Activated CD4-positive, CD25-positive, alpha-beta regulatory T cell treated with anti-CD3 and anti-CD28 coated beads, Interleukin-2, amount 50 U/mL, for 24 hours (primary cell): ENCODE measurements at regions not wholly inside any gene's neighbourhood (a gene's known extent, or its start where the extent isn't known, plus 50 kb on each side); places are given as distances from the start of the nearest gene placed in this dataset.

ENCODE experiments used
- ATAC-seq, 2 donors: fragments of 150-1000 bp; cut with Tn5 transposase; one replicate each; pipeline ENCODE4 v1.10.0; 2021; ENCODE audit warnings: mild to moderate bottlenecking in 1 of 2, moderate library complexity in 1 of 2

DNA sequence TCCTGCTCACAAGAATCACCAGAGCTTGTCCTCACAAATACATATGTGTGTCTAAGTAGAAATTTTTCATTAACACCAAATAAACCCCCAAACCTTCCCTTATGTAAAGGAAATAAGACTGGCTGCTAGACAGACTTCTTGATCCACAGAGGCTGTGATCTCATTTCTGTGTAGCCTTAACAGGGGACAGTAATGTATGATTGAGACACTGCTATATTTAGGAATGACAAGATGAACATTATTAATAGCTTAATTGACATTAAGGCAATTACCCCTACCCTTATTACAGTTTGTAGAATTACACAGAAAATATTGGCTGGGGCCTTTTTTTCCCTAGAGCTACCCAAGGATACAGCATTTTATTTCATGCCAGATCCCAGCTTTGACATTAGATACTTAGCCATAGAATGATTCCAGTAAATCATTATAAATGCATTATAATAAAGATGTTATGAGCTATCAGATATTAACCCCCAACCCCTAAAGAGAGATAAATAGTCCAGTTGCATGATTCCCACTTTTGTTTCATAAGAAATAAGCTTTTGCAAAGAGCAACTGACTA lies 392.1 kb upstream of the HNRNPA3 start:
- no peak for ATAC-seq

DNA sequence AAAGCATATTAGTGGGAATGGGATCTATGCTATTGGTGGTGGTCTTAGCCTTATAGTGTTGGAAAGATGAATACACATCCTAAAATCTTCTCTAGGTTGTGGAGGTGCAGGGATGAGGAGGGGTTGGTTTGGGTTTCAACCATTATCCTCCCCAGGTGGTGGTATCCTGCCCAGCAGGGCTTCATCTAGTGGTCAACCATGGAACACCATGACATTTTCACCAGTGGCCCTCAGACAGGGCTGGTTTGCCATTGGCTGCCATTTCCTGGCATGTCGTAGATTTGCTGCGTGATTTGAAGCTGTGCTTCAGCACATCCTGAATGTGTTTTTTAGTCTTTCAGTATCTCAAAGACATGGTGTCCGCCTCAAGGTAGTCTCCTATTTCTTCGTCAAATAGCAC lies 391.2 kb upstream of the HNRNPA3 start:
- no peak for ATAC-seq

DNA sequence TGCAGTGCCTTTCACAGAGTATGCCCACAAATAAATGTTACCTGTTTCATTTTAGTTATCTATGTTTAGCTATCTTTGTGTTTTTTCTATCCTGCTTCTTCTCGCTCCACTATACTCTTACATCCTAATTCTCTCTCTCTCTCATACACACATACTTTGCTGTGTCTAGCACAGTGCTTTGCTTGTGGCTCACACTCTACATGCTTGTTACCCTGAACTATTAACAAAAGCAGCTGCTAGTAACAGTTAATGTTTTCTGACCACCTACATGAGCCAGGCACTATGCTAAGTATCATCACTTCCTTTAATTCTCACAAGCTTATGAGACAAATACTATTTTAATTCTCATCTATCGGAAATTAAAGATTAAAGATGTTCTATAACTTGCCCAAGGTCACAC lies 390.5 kb upstream of the HNRNPA3 start:
- no peak for ATAC-seq

DNA sequence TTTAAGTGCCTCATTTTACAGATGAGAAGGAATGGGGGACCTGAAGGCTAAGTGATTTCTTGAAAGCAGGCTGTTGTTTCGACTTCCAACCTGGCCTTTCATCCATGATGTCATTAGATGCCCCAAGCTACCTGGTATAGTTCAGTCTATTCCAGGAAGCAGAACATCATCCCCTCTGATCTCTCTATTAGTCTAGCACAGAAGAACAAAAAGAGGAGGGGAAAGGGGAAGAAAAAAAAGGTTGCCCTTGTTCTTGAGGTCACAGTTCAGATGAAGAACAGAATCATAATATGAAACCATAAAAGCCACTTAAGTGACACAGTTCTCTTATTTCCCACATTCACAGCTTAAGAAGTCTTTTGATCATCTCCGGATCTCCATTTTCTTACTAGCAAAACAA lies 386.2 kb upstream of the HNRNPA3 start:
- ATAC-seq: peak; percentile 75 to 83

DNA sequence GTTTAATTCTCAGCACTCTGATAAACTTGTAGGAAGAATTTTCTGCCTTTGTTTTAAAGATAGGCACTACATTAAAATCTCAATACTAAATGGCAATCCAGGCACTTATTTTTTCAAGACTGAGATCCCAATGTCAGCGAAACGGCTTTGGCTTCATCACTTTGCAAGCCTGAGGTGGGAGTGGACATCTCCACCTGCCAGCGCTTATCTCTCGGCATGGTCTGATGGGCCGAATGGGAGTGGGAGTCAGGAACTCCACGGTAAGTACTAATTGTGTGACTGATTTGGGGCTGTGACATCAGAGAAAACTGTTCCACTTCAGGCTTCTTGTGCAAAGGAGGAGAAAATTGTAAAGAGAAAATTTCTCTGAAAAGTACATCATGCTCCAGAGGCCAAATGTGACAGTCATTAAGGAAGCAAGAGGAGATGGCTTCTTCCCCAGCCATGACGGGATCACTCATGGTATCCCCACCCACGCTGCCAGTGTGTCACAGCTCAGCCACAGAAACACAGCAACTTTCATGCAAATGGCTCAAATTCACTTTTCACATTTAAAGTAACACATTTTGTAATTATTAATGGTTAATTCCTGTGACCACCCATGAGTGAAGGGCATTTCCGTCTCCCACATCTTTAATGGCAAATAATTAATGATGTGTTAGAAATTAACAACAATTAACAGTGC lies 385.5 kb upstream of the HNRNPA3 start:
- no peak for ATAC-seq

DNA sequence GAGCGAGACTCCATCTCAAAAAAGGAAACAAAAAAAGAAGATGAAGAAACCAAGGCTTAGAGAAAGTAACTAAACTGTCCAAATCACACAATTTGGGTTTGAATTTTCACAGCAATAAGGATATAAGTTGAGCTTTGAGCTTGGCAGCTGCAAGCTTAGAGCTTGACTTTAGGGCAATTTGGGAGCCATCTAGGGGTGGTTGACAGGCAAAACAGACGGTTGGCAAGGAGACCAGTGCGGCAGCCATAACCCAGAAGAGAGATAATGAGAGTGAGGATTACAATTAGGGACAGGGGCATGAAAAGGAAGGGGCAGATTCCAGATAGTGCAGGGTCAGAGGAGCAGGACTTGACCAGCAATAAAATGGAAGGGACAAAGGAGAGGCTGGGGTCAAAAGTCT lies 382.2 kb upstream of the HNRNPA3 start:
- ATAC-seq: no peak

DNA sequence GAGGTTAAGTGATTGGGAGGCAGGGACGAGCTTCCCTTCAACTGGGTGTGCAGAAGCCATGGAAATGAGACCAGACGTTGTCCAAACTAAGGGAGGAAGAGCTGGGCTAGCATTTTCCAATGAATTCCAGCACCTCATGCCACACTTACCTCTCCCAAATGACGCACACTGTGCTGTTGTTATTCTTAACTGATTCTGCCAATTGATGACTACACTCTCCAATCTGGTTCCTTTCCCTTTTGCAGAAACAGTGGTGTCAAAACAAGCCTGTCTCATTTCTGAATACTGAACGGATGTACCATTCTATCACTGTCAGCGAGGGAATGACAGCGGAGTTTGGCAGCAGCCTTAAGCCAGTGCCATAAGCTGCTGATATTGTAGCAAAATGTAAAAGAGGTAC lies 380.5 kb upstream of the HNRNPA3 start:
- no peak for ATAC-seq

DNA sequence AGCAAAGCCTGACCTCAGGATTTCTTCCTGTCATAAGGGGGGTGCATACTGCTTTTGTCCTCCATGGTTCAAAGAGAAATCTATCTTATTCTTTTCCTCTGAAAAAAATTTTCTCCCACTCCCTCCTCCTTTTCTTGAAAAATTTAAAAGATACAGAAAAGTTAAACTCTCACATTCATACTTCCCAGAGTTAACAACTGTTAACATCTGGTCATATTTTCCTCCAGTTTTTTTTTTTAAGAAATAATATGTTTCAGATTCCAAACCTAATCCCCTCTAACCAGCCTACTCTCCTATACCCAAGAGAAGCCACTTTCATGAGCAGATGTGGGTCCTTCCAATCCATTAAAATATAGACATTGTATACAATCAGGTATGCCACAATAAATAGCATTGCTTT lies 378.9 kb upstream of the HNRNPA3 start:
- no peak for ATAC-seq

DNA sequence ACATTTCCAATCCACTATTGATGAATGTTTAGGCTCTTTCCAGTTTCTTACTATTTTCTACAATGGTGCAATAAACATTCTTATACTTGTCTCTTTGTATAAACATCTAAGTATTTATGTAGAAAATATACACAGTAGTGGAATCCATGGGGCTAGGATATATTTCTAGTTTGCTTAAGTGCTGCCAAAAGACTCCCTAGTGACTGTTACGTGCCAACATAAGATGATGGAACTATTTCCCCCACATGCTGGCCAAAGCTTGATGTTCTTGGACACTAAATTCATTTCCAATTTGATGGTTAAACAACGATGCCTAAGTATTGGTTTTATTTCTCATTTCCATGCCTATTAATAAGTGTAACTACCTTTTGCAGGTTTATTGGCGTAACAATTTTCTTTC lies 378.4 kb upstream of the HNRNPA3 start:
- ATAC-seq: no peak

DNA sequence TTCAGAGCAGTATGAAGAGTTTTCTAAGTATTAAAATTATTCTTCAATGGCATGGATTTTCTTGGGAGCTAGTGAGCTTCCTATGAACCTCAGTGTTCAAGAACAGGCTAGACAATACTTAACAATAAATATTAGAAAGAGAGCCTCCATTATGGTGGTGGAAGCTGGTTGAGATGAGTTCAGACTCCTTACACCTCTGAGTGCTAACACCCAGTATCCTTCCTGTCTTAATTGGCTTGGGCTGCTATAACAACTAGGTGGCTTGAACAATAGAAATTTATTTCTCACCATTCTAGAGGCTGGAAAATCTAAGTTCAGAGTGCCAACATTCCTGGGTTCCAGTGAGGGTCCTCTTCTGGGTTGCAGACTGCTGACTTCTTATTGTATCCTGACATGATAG lies 369.4 kb upstream of the HNRNPA3 start:
- no peak for ATAC-seq

DNA sequence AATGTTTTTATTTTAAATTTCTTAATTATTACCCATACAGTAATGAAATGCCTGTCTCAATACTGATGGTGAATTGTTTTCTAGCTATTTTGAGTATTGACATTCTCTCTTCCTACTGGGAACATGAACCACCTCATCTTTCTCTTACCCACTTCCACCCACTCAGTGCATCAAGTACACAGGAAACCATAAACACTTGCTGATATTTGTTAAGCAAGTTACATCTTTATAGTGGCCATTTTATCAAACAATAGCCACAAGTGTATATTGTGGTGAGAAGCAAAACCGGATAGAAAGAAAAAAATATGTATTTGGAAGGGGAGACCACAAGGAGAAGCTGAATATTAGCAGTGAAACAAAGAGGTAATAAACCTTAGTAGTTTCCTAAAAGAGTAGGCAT lies 368.1 kb upstream of the HNRNPA3 start:
- no peak for ATAC-seq

DNA sequence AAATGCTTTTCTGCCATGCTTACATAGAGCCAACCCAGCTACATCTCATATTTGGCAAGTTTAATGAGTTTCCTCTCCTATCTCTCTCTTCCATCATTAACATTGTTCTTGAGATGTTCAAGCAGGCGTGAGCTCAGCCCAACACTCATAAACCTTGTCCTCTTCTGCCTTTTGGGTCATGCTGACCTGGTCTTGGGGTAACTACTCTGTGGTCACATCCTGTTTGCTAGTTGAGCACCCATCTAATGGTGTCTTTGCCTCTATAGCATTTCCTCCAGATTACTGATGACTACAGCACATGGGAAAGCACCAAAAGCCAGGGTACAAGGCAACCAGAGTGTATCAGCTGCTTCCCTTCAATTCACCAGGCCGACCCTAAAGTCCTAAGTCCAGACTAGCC lies 366.9 kb upstream of the HNRNPA3 start:
- no peak for ATAC-seq

DNA sequence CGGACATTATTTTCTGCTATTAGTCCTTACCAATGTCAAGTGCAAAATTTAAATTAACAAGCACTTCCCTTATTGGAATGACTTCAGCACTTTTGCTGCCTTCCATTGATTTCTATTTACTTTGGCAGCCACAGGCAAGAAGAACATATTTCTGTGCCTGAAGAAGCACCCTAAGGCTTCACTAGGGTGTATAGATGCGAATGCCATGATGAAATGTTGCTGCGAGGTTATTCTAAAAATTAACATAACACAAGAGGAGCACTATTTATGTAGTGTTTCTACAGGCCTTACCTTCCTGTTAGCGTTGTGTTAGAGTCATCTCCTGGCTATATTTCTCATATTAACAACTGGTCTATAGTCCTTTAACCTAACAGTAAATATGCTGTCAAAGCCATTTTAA lies 365.0 kb upstream of the HNRNPA3 start:
- ATAC-seq: no peak

DNA sequence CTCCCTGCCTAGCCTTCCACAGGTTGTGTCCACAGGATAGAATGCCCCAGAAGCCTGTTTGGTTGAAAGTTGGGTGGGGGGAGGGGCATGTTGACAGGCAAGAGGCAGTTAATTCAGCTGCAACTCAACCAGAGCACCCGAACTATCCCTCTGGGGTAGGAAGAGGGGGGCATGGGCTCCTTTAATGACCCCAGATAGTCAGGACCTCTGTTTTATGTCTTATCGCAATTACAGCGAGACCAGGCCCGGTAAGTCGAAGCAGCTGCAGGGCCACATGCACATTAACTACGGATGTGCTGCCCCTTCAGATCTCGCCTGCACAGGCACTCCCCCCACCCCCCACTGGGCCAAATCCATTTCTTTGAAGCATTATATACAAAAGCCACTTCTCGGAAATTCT lies 363.8 kb upstream of the HNRNPA3 start:
- no peak for ATAC-seq

DNA sequence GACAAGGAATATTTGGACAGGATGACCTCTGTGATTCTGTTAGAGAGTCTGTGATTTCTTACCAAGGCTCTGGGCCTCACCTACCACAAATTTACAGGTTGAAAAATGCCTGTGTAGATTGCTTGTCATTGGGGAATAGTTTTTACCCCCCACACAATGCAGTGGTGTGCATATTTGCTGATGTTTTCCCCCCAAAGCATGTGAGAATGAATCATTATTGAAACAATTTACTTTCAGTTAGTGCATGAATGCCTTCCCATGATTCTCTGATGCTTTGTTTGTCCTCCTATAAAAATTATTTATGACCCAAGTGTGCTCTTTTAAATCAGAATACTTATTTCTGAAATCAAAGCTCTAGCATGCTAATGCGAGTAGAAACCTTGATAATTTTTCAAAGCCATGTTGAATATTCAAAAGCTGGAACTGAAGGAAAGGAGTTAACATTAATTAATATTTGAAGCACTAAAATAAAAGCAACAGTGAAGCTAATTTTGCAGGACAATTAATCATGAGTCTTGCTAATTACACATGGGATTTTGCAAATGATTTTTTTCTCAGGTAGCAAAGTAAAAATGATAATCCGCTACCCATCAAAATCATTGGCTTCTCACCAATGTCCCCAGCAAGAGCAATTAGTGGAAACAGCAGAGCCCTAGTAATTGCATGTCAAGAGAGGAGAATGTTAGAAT lies 361.2 kb upstream of the HNRNPA3 start:
- ATAC-seq: no peak

DNA sequence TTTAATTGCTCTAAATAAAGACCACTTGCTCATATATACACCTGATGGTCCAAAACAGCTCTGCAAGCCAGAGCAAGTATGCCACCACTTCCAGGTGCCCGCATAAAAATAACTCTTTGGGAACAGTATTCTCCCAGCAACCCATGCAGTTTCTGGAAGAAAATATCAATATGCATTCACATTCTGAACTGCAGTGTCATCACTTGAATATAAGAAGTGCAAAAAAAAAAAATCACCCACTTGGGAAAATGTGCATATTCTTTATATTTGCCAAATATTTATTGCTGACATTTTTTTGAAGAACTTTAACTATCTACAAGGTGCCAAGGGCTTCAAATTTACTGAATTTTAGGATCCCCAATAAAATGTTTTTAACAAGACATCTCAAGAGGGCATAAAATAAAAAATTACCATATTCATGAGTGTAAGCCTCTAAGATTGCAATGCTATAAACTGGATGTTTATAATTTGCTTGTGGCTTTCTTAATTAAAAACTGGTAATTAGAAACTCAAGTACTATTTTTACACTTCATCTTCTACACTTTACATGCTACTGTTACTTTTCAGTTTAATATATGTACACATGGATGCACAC lies 360.6 kb upstream of the HNRNPA3 start:
- ATAC-seq: no peak

DNA sequence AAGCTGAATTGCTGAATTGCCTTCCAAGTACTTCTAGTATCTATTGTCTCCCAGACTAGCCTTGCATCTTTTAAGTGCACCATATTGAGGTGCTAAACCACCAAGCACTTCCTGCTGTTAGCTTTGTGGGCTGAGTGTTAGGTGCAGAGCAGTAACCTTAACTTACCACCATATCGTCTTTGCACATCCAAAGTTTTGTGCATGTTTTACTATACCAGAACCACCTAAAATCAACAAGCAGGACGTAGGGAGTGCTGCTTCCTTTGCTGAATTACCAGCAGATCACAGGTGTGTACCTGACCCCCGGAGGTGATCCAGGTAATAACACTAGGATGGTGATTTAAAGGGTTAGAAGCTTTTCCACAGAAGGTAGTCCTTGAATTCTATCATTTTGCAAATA lies 359.9 kb upstream of the HNRNPA3 start:
- ATAC-seq: no peak

DNA sequence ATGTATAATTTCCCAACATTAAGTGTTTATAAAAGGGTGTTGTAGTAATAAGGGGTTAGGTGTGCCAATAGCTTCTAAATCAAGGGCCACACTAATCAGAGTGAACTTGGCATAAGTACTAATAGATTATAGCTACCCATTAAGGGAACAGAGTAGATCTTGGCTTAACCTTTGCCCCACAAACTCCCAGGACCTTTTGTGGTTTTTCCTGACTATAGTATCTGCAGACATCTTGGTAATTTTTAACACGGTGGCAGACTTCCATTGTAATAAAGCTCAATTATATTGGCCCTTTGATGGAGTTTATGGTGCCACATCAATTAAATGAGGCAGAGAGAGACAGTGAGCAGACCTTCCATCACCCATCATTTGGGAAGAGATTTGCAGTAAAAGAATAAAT lies 358.5 kb upstream of the HNRNPA3 start:
- ATAC-seq: no peak

DNA sequence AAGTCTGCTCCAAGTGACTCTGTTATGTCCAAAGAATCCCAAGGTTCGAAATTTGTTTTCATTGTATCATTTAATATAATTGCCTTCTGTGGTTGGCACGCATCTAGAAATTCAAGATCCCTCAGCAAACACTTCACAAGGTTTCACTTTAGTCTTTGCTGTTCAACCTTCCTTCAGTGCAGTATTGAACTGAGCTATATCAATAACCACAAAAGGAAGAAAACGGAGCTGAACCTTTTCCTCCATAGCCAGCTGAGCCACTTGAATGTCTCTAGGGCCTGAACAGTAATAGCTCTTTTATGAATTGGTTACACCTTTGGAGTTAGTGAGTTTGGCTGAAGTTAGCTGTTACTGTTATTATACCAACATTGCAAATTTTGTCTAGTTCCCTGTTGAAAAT lies 357.7 kb upstream of the HNRNPA3 start:
- ATAC-seq: no peak

DNA sequence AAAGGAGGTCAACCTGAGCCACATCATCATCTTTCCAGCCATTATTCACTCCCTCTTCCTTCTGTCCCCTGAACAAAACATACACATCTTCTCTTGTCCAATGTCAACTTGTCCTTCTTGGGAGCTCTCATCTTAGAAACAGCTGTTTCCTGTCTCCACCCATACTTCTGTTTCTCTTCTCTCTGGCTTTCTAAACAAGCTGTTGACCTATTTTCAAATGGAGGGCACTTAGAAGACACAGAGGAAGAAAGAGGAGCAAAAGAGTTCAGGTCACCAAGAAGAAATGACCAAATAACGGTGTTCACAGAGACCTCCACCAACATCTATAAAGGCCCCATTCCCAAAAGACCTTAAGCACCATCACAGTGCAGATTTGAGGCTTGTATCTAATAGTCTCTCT lies 355.9 kb upstream of the HNRNPA3 start:
- no peak for ATAC-seq

DNA sequence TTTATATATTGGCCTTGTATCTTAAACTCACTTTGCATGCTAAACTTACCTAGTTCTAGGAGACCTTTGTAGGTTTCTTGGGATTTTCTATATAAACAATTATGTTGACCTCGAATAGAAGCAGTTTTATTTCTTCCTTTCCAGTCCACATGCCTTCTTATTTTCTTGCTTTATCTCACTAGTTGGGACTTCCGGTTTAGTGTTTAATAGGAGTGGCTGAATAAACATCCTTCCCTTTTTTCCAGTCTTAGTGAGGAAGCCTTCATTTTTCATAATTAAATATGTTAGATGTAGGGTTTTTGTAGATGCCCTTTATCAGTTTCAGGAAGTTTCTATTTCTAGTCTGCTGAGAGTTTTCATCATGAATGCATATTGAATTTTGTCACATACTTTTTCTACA lies 347.3 kb upstream of the HNRNPA3 start:
- no peak for ATAC-seq

DNA sequence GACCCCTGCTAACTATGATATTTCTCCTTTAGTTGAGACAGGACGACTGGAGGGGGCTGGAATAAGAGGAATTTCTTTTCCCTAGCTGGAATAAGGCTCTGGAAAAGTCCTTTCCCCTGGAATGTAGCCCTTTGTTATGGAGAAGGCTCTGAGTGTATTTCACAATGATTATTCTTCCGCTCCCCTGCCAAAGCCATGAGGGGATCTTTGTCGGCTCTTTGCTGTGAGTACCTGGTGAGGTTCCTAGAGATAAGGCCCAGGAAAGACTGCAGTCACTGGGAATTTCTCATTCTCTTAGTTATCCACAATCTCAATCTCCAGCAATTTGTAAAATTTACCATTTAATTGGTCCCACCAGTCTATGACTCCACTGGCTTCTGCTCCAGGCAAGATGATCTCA lies 340.2 kb upstream of the HNRNPA3 start:
- no peak for ATAC-seq

DNA sequence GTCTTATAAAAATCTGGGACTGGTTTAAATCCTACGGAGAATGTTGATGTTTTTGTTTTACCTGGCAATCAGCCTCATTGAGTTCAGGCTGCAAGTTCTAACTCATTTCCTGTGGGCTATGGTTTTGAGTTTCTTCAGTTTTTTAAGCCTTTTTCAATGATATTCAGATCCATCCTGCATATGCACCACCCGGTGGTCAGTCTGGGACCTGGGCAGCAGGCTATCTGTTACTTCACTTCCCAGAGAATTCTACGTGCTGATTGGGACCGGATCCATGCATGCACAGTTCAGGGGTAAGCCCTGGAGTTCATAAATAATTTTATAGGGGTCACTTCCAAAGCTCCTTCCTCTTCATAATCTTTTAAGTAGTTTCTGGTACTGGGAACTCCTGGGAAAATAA lies 339.2 kb upstream of the HNRNPA3 start:
- no peak for ATAC-seq

DNA sequence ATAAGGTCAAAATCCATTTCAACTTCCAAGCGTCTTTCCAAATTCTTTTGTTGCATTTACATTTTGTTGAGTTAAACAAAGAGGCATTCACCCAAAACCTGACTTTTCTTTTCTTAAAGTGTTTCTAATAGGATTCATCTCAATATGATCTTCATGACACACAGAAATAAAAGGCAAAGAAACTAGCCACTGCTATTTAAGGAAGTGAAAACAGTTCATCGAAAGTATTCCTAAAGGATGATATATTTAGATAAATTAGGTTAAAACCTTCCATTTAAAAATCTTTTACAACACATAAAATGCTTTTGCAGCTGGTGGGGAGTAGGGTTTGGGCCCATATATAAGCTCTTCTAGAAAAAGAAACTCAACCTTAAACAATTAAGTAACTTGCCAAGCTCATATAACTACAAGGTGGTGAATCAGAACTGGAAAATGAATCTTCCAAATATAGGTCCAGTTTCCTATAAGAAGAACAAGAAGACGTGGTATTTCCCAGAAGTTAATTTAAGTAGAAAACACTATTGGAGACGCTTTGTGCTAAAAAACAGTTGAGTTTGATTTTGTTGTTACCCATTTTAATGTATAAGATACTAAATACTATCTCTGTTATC lies 336.0 kb upstream of the HNRNPA3 start:
- ATAC-seq: no peak
